HG02938 (cell line): ENCODE measurements at regions not wholly inside any gene's neighbourhood (a gene's known extent, or its start where the extent isn't known, plus 50 kb on each side); places are given as distances from the start of the nearest gene placed in this dataset.
A peak's percentile ranks its signal among the peaks of the same experiment; 100 is the strongest.

ENCODE experiments used
- ATAC-seq: cut with Tn5 transposase; IDR thresholded peaks from one replicate; pipeline ENCODE4 v1.9.1; 2021; ENCODE audit warnings: mild to moderate bottlenecking, moderate library complexity; ENCODE audit not compliant: unreplicated experiment

DNA sequence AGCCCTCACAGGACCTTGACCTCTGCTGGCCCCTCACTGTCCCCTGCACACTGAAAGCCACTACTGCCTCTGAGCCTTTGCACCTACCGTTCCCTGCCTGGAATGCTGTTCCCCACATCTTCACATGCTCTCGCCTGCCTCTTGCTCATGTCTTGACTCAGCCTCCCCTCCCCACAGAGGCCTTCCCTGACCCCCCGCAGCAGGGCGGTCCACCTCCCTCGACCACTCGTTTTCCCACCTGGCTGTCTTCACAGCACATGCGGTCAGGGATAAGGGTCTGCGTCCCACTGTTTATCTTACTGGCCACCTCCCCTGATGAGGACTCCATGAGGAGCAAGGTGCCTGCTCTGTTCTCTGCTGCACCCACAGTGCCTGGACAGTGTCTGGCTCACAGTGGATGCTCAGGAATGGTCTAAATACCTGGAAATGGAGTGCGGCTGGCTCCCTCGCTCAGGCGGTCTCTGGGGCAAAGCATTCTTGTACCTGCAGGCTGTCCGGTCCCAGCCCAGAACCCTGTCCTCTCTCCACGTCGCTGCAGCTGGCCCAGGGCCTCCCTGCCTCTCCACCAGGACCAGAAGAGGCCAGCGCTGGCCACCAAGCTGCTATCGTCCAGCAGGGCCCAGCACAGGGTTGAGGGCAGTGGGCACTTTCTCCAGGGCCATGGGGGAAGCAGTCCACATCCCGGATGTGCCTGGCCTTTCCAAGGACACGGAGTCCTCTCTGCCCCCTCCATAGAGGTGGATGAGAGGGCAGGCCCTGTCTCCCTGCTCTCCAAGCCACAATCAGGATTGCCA lies 107.4 kb downstream of the NCOR2 start:
- ATAC-seq: no peak

DNA sequence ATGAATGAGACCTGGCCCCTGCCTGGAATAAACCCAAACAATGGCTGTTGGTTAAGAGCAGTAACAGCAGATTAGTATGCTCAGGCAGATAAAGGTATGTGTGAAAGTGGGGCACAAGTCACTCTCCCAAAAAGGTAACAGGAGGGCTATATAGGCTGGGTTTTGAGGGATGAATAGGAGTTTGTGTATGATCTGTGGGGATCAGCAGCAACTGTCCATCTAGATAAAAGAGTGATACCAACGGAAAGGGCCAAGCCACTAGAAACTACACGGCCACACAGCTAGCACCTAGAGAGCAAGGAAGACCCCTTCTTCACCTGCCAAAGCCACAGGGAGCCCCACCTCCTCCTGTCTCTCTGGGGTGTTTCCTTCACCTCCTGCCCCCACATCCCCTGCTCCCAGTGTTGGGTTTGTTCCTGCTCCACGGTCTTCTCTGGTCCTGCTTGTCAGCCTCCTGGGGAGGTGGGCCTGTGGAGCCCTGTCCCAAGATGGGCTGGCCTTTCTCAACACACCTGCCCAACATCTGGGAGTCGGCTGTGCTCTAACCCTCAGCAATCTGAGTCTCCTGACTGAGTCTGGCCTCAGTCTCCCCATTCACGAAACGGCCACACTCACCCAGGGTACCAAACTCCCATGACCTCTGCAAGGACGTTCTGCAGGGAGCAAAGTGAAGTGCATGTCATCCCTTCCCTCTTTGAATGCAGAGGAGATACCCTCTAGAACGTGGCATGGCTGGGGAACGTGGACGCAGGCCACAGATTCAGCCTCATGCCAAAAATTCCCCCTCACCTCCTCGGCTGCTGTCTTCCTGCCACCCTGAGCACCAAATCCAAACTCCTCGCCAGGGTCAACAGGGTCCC lies 108.2 kb downstream of the NCOR2 start:
- ATAC-seq: no peak

GRCh38 chr12:124458220-124458991 lies 109.0 kb downstream of the NCOR2 start:
- no peak for ATAC-seq

- ATAC-seq: peak; percentile 31
Measured at GRCh38 chr12:124457287-124458219, 109.9 kb downstream of the NCOR2 start.

DNA sequence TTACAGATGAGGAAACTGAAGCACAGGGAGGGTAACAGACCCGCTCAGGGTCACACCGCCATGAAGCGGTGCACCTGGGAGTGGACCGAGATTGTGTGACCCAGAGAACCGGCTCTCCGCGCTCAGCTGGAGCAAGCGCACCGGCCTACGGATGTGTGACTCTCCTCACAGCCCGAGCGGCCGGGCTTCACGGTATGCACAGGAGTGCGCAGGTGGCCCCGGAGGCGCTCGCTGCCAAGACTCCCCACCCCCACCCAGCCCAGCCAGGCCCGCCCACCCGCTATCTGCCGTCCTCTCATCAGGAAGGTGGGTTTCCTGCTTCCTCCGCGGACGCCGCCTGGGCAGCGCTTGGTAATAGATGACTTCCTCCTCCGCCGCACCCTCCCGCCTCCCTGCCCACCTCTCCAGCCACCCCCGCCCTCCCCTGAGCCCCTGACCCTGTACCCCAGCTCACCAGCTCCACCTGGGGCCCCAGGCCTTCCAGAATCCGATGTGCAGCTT lies 110.7 kb downstream of the NCOR2 start:
- no peak for ATAC-seq

DNA sequence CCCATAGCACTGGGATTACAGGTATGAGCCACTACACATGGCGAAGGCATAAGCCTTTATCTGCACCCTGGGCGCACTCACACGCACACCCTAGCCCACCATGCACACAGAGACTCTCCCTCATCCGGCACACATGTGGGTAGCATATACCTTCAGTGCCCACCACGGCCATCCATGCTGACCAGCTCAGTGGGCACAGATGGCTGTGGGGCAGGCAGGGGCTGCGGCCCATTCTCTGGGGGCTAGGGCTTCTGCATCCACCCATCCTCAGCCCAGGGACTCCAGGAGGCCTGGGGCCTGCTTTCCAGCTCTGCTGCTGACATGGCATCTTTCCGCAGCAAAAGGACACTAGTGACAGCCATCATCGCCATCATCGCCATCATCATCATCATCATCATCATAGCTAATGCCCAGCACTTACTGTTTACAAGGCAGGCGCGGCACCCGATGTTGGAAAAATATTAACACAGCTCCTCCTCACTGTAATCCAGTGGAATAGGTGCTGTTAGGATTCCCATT lies 111.2 kb downstream of the NCOR2 start:
- ATAC-seq: no peak

- no peak for ATAC-seq
Measured at GRCh38 chr12:124455336-124455735, 112.1 kb downstream of the NCOR2 start.

GRCh38 chr12:124454735-124455134 lies 112.7 kb downstream of the NCOR2 start:
- ATAC-seq: no peak

DNA sequence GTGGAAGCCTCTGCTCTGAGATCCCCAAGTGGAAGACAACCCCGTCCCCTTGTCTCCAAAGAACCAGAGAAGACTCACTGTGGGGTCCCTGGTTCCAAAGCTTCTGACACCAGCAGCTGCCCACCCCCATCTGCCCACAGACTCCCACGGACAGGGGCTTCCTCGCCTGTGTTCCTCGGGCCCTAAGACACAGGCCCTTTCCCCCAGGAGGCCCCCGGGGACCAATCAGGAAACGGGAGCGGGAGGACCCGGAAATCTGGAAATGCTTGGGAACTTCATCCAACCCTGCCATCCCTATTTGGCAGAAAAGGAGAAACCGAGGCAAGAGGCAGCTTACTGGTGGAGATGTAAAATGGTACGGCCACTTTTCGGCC lies 113.1 kb downstream of the NCOR2 start:
- ATAC-seq: no peak

DNA sequence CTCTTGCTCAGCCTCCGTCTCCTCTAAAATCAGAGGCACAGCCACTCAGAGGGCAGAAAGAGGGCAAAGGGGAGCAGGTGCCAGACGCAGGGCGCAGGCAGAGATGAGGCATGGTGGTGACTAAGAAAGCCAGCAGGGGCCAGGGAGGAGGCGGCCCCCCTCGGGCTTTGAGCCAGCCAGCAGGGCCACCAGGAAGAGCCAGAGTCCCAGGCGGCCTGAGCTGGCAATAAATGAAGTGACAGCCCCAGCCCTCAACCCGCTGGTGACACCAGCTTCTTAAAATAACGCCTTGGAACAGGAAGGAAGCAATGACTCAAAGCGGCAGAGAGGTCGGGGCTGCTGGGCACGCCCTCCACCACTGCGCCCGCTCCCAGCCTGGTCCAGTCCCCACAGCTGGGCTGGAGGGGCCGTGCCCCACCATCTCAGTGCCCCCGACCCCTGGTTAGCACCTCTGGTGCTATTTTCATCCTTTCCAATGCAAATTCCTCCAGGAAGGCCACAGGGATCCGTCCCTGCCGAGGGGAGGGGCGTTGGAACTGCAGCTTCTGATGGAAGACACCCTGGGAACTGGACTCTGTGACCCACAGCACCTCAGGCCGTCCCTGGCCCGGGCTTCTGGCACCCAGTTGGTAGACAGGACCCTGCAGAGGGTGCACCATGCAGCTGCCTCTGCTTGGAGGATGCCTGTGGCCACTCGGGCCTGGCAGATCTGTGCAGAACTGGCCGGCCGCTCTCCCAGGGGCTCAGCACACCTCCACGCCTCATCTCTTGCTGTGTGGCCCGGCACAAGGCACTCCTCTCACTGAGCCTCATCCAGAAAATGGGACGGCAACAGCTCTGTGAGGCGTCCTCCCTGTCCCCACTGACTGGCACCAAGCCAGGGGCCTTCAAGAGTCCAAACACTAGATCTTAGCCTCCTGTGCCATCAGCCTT lies 113.7 kb downstream of the NCOR2 start:
- peak; percentile 77 for ATAC-seq

DNA sequence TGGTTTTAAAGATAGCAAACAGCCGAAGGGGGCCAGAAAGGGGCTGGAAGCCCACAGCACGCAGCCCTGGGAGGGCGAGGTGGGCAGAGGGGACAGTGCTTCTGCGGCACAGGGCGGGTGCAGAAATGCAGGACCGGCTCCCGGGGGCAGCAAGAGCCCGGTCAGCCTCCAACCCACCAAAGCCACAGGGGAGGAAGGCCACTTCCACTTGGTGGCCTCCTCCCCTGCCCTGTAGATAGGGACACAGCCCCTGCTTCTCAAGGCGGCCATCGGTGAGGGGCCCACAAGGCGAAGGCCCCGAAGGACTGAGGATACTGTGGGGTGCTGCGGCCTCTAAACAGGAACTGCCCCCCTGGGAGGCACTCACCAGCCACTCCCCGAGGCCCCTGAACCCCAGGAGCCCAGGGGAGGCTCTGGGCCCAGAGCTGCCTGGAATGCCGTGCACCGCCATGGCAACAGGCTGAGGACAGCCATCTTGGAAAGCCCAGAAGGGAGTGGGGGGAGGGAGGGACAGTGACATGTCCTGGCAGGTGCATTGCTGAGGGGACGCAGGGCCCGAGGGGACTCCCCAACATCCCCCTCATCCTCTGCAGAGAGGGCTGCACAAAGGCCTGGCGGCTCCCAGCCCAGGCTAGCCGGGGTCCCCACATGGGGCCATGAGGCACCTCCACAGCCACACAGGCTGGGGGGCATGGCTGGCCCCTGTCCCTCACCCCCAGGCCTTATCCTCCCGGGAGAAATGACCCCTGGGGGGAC lies 114.7 kb downstream of the NCOR2 start:
- no peak for ATAC-seq

DNA sequence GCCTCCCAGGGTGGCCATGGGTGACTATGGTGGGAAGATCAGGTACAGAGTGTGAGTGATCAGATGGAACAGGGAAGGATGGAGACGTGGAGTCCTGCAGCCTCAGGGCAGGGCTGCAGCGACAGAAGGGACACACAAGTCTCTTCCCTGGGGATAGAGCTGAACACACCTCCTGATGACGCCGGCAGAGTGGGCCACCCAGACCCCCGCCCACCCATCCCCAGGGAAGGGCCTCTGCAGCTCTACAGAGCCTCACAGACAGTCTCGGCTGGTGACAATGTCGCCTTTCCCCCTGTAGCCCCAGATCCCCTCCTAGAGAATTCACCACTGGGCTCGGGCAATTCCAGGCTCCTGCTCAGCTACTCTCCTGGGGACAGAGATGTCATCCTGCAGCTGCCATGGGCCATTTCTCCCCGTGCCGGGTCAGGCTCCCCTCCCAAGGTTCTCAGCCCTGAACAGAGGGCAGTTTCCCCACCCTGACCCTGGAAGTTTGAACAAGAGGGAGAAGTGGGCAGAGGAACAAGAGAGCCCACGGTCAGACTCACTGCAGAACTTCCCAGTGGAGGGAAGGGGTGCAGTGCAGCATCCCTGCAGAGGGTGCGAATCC lies 115.7 kb downstream of the NCOR2 start:
- no peak for ATAC-seq

- ATAC-seq: no peak
Measured at GRCh38 chr12:124451016-124451415, 116.4 kb downstream of the NCOR2 start.

DNA sequence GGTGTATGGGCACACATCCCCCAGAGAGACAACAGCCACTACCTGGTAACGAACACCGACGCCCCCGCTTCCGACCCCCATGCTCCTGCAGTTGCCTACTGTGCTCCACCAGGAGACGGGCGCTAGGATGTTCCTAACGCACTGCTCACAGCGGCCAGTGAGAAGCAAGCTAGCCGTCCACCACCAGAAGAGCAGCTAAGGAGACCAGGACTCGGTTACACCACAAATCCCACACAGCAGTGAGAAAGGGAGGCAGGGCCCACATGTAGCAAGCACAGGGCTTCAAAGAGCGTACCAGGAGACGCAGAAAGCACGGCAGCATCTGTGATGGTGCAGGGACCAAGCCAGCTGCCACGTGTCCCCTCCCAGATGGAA lies 117.0 kb downstream of the NCOR2 start:
- no peak for ATAC-seq

DNA sequence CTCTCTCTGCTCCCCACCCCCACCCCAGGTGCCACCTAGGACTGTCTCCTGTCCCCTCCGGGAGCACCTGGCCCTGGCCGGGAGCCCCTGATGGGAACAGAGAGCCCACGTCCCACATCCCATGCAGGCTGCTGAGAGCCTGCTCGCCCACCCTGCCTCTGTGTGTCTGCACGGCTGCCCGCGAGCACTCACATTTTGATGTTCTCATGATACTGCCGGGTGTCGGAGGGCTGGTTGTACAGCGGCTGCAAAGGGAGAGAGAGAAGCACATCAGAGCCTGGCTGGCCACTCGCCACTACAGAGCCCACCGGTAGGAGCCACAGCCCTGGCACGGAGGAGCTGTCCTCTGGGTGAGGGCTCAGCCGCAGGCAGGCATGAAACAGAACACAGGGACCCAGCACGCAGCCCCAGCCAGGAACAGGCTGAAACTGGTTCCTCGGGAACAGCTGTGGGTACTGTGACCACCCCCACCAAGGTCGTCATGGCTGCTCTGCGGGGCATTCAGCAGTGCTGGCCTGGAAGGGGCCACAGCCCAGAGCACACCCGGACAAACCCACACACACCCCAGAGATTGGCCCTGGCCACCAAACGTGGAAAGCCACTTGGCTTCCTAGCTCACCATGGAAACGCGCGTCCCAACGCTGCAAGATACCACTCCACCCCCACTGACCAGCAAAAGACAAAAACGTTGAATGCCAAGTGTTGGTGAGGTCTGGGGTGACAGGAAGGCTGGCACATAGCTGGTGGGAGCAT lies 117.6 kb downstream of the NCOR2 start:
- ATAC-seq: no peak

GRCh38 chr12:124448955-124449622 lies 118.3 kb downstream of the NCOR2 start:
- ATAC-seq: no peak
